CD4-positive, alpha-beta T cell treated with Interleukin-10 for 1 hour (primary cell): ENCODE measurements at regions not wholly inside any gene's neighbourhood (a gene's known extent, or its start where the extent isn't known, plus 50 kb on each side); places are given as distances from the start of the nearest gene placed in this dataset.
A peak's percentile ranks its signal among the peaks of the same experiment; 100 is the strongest.

Source experiments
- DNase-seq: peaks from one replicate; pipeline ENCODE4 v3.0.0-alpha.2; 2020

DNA sequence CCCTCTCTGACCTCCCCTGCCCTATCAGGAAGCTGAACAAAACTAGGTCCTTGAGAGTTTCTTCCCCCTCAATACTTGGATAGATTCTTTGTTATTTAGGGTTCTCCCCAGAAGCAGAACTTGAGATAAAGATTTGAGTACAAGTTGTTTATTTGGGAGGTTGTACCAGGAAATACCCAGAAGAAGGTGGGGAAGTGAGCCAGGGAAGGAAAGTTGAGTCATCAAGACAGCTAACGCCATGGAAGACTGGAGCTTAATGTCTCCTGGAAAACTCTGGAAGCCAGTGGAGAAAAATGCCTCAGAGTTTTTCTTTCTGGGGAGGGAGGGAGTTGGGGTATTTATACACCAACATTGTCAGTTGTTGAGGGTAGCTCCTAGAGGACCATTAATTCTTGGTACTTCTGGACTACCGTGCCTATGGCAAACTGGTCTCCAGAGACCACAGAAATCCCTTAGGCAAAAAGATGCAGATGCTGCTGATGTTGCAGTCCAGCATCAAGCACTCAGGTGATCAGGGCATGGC, 102.6 kb upstream of the ZFP64 start:
- no peak for DNase-seq

DNA sequence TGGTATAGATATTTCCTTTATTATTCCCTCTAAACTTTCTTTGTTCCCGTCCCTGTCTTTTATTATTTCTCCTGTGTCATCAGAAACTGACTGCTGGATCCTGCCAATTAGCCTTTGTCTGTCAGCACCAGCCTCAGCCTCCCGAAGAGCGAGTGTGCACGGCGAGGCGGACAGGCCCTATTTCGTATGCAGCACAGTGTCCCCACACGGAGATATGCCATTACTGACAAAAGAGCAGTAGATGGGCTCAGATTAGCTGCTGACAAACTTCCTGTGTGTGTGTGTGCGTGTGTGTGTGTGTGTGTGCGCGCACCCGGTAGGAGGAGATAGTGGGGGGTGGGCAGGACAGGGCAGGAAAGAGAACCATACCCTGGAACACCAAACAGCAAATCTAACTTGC, 99.5 kb upstream of the ZFP64 start:
- DNase-seq = no peak

DNA sequence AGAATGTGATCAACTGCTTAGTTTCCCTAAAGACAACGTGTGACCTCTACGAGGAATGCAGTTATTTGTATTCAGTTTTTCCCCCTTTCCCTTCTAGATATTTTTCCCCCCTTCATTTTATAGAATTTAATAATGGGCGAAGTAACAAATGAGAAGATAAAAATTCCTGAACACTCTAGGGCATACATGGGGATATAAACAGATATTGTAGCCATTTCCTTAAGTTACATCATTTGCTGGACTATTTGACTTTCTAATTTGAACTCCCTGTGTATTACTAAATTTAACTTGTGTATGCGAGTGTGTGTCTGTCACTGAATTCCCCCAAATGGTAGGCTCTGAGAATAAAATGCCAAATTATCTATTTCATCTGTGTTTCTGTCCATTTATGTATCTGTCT, 99.0 kb upstream of the ZFP64 start:
- DNase-seq = no peak

DNA sequence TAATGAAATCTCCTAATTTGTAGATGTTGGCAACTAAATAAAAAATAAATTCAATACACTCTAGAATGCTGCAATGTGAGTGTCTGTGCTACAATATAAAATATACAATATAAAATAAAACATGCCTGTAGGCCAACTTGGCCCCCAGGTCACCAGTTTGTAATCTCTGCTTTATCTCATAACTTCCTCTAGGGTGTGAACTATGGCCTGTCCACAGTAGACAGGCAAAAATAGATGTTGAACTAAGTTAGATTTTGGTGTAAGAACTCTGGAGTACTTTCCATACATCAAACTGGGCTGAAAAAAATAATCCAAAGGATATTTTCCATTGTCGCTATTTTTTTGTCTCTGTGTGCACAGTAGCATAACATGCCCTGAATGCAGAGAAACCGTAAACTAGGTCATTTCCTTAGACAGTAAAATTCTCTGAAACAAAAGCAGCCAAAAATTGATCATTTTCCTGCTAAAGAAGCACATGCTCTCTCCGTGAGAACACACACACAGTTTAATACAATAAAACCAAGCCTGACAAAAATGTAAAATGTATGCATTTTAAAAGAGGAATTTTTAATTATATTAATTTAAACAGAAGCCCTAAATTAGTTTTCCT, 98.5 kb upstream of the ZFP64 start:
- DNase-seq = no peak

DNA sequence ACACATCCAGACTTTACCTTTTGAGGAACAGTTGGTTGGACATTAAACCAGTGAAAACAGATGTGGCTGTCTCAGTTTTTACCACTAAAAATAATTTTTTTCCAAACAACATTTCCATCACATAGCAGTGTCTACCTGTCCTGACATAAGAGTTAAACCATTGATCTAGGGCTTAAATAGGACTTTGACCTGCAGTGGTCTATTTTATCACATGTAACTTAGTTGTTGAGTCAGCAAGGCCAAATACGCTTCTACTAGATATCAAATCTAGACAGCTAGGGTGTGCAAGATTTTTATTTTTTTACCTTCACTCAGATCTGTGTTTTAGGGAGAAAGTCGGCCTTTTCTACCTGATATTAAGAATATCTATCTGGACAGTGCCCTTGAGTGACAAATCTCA, 88.8 kb upstream of the ZFP64 start:
- DNase-seq = no peak

DNA sequence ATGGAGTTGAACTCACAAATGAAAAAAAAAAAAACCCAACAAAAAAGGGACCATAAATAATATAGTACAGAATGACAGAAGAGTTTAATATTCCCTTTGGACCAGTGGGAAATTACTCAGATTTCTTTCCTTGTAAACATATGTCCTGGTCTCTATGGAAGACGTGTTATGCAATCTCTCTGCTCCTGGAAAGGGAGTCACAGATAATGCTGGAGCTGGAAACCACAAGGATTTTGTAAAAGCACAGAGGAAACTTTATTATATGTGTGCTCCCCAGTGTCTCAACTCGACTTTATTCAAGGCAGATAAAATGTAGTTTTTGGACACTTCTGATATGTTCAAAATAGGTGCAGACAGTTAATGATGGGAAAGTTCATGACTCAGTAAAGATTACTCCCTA, 88.1 kb upstream of the ZFP64 start:
- DNase-seq = no peak

DNA sequence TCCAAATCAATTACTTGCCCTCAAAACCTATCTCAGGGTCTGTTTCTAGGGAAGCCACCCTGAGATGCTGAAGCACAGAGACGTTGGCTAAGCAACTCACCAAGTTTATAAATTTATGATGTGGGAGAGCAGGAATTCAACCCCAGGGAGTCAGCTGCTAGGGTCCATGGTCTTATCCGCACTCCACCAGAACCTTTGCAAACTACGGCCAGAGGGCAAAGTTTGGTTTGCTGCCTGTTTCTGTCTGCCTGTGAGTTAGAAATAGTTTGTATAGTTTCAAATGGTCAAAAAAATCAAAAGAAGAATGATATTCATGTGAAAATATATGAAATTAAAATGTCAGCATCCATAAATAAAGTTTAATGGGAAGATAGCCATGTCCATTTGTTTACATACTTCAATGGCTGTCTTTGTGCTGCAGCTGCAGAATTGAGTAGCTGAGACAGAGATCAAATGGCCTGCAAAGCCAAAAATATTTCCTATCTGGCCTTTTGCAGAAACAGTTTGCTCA, 83.7 kb upstream of the ZFP64 start:
- DNase-seq = no peak

DNA sequence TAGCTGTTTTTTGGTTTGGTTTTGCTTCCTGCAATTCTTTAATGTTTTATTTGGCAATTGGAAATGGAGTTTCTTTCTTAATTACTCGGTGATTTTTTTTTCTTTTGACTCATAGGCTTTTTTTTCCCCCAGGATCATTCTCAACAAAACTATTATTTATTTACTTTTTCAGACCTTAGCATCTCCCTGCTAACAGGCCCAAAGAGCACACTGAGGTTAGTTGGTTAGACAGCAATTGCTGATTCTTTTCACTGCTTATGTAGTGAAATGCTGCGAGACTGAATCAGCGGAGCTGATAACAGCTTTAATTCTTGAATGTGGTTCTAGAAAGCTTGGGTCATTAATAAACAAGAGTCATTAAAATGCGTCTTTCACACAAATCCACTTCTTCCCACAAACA, 79.1 kb upstream of the ZFP64 start:
- DNase-seq = no peak

DNA sequence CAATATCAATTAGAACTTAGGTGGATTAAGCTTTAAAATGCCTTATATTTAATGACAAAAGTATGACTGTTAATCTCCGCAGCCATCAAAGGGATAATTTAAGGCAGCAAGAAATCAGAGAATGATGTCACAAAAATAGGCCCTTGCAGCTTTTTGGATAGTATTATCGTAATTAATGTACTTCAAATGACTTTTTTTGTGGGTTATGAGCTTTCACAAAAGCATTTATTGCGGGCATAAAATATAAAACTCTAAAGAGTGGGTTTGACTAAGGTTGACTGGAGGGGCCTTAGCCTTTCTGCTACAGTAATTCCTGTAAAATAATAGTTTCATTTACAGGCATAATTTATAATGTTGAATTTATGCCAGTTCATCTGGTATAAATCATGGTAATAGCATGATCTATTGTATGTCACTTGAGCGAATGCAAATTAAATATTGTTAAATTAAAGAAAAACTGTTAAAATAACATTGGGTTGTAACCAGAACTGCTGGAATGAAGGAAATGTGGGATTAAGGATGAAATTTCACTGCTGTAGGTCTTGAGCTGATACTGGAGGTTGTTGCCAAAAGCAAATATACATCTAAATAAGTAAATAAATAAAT, 78.5 kb upstream of the ZFP64 start:
- no peak for DNase-seq

DNA sequence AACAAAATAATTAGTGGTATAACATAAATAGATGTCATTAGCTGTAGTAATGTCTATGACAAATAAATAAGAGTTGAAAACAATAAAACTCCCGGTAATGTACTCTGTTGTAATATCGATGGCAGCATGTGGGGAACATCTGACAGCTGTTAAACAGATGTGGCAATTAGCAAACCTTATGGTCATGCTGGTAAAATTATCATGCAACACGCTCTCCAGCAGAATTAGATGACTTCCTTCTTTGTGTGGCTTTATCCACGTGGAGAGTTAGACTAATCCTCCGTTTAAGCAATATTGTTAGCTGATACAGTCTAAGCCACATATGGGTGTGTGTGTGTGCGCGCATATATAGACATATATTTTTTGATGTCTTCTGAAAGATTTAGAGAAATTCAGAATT, 77.7 kb upstream of the ZFP64 start:
- no peak for DNase-seq

DNA sequence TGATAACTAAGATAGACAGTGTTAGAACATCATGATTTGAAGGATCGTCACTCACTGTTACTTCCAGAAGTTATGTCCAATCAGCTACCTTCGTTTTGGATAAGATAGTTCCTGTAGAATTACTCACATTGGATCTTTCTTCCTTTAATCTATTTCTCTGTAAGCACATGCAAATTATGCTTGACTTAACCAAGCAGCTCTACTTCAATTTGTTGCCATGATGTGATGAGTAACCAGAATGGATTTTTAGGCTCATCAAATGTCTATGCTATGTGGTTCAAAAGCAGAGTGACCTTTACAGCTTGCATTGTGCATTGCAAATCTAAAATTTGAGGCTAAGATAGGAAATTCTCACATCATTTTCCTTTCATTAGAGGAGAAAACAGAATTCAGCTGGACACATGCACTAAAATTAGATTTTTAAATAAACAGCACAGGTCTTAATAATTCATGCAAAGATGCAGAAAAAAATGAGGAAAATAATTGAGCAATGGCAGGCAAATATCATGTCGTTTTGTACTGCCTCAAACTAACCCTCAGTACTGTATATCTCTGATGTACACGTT, 76.7 kb upstream of the ZFP64 start:
- no peak for DNase-seq

DNA sequence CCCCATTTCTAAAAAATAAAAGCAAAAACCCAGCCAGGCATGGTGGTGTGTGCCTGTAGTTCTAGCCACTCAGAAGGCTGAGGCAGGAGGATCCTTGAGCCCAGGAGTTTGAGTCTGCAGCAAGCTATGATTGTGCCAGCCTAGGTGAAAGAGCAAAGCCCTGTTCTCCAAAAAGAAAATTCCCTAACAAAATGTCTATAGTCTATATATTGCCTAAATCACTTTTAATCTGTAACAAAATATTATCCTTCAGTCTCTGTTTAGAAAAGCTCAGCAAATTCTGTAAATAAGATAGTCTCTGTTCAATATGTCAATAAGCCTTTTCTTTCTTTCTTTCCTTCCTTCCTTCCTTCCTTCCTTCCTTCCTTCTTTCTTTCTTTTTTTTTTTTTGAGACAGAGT, 75.8 kb upstream of the ZFP64 start:
- no peak for DNase-seq

DNA sequence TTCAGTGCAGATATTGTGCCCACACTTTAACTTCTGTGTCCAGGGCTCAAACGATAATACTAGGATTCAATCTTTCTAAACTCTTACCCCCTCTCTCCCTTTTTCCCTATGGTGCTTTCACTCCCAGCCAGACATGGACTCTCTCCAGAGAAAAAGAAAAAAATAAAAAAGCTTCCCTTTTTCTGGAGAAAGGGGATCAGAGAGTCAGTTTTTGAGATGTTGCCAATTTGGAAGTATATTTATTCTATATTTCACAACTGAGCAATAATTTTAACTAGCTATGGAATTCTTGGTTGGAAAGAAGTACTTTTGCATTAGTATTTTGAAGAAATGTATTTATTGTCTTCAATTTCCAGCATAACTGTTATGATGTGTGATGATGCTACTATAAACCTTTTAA, 72.2 kb upstream of the ZFP64 start:
- no peak for DNase-seq

DNA sequence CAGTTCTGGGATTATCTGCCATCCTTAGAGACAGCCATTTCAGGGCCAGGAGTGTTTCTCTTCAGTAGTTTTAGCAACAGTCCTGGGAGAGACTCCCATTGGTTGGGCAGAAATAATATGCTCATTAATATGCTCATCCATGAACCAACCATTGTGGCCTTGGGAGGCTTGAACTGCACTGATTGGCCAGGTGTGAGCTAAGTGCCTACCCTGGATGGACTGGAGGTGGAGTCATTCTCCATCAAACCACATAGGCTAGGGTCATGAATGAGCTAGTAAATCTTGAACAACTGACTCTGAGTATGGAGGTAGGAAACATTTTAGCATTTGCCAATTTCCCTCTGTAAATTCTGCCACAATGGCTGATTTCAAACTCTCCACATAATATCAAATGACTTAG, 70.2 kb upstream of the ZFP64 start:
- DNase-seq = no peak

DNA sequence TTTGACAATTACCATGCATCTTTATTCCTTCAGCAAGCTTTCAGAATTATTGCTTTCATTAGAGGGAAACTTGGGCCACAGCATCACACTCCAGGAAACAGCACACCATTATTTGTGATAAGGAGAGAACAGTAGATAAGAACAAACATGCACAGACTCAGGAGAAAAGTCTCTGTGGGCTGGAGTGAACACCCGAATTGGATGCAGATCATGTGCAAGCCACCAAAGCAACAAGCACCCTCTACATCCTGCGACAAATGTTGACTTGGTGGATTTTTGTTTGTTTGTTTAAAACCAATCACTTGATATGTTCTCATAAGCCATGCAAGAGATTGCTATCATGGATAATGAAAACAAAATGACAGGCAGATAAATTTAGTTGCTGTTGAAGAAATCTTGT, 67.7 kb upstream of the ZFP64 start:
- DNase-seq = no peak

DNA sequence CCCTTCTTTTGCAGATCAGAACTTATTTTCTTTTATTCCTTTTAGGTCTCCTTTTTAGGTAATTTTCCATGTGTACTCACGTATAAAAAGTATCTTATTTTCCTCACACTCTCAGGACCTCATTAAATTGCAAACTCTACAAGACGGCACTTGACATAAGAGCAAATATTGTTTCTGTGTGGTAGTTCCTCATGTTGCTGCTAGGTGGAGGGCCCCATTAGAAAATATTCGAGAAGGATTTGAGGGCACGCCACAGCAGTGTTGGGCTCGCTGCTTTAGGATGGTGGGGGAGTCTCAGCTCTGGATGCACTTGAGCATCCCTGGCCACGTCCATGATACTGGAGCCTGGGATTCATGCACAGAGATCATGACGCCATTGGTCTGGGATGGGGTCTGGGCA, 64.9 kb upstream of the ZFP64 start:
- no peak for DNase-seq

DNA sequence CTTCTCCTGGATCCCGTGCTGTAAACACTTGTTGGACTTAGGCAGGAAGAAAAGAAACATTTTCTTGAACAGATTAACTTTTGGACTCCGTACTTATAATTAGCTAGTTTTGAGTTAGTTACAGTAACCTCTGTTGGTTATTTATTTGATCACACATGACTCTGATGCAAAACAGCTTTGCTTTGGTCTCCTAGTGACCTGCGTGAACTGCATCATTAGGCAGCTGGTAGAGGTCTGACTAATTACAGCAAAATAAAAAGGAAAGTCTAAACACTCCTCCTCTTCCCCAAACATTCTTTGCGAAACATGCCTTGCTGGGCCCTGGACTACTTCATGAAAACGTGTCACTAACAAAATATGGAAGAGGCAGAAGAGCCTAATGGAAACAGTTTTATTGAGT, 61.1 kb upstream of the ZFP64 start:
- no peak for DNase-seq

DNA sequence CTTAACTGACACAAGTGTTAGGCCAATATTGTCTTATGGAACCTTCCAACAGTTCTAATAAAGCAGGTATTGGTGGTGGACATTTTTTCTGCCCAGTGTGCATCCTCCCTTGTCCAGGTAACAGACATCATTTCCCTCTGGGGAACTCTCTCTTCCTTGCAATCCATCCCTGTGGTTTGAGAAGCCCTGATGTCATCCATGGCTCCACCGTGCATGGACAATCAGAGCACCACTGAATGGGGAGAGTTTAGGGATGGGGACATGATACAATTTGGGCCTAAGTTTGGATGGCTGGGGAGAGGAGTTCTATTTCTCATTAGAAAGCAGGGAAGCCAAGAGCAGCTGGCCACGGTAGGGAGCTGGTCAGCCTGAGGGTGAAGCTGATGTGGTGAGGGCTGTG, 60.2 kb upstream of the ZFP64 start:
- no peak for DNase-seq

DNA sequence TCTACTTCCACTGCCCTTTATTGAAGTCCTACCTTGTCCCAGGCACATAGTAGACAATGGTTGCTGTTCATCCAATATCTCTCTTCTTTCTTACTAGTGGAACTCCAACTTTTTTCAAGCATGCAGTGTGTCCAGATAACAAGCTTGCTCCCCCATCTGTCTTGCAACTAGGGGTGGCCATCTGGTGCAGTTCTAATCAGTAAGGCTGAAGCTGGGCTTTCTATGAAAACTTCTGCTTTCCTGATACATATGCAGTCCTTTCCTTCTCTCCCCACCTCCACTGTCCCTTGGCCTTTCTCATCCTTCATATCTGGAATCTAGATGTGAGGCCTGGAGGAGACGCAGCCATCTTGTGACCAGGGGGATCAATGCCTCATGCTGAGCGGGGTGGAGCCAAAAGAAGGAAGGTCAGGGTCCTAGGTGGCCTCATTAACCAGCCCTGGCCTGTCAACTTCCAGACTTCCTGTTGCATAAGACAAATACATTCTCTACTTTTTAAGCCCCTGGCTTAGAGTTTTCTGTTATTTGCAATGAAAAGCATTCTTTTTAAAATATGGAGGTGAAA, 59.6 kb upstream of the ZFP64 start:
- DNase-seq = no peak

DNA sequence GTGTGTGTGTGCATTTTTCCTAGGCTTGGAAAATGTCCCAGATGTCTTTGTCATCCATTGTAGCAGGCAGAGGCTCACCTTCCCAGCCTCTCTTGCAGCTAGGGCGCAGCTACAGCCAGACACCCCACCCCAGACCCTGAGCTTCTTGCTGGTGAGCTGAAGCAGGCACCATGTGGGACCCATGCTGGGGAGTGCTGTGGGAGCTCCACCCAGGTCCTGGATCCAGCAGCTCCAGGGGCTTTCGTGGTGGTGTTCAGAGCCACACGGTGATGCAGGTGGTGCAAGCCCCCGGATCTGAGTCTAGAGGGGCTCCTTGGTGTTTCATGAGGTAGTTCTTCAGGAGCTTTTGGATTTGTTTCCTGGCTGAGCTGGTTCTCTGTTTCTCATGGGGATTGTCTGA, 56.0 kb upstream of the ZFP64 start:
- no peak for DNase-seq

DNA sequence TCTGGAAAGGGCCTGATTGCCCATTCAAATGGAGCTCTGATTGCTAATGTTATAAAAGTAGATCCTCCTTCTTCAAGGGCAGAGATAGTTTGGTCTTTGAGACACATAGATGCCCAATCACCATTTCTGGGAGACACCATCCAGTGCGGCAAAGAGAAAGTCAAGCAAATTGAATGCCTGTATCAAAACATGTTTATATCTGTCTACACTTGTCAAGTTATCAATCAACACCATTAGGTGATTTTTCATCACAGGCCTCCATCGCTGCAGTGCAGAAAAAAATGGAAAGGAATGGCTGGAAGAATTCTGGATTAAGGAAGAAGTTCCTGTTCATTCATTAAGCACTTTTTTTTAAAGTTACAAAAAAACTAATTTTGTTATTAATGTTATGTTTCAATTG, 54.8 kb upstream of the ZFP64 start:
- DNase-seq = no peak

DNA sequence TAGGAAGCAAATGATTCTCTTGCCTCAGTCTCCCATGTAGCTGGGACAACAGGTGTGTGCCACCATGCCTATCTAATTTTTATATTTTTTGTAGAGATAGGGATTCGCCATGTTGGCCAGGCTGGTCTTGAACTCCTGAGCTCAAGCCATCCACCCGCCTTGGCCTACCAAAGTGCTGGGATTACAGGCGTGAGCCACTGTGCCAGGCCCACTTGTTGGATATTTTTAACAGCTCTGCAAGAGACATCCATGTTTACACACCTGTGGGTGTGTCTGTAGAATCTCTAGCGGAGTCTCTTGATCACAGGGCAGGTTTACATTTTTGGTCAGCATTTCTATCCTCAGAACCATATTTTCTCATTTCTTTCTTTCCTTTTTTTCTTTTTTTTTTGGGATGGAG, 53.1 kb upstream of the ZFP64 start:
- DNase-seq = no peak

DNA sequence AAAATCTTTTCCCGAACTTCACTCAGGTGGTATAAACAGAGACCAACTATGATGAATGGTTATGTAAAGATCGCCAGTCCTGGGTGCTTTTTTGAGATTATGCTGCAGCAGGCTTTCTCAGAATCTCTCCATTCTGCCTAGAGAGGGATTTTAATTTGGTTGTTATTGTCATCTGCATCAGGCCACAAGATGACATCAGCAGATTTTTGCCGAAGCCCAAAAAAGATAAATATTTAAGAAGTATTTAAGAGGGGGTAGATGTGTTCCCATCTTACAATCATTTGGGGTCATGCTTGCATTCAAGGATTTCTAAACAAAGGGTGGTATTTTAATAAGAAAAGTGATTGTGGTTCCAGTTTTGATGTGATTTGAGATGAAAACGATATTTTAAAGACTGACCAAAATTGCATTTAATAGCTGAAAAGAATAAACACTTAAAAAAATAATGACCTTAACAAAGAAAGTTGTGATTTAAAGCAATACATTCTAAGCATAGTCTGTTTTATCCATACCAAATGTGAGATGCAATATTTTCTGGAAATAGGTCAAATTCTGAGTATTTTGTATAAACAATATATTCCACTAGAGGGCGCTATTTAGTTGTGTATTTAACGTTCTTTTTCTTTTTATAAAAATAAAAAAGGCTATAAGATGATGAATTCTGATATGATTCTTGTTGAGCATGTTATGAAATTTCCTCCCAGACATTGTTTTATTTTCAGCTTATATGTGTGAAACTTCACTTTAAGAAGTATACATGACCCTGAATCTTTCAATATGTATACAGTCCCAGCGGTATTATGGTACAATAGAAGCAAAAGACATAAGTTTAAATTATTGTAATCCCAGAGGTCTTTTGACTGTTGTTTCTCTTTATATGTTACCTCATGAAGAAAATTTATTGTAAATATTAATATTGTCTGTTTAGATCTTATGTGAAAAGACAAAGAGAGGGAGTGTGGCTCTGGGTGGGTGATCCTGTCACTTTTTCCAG, 51.0 kb upstream of the ZFP64 start:
- DNase-seq = peak; percentile 32
